GM10248 (cell line): ENCODE measurements at regions not wholly inside any gene's neighbourhood (a gene's known extent, or its start where the extent isn't known, plus 50 kb on each side); places are given as distances from the start of the nearest gene placed in this dataset.

Experiments
- CTCF ChIA-PET: fragments of 300-600 bp; sonication (Branson Sonifier 250); formaldehyde crosslinking; extraction: SDS; loops from one replicate; lab custom pipeline; 2021; ENCODE audit warnings: antibody characterized with exemption; lab: Yijun Ruan, JAX
- POLR2A ChIA-PET: fragments of 350-650 bp; sonication (Branson Sonifier 250); formaldehyde crosslinking; extraction: SDS; loops from one replicate; lab custom pipeline; 2020; ENCODE audit warnings: antibody characterized with exemption; lab: Yijun Ruan, JAX
- DNase-seq: peaks from one replicate; pipeline ENCODE4 v3.0.0; 2012; ENCODE audit errors: extremely low spot score
- CTCF ChIP-seq: IDR thresholded peaks from 2 replicates; pipeline ENCODE4 v1.5.1; 2012; ENCODE audit warnings: mild to moderate bottlenecking, low read depth; ENCODE audit errors: extremely low read depth, missing control alignments, control extremely low read depth

GRCh38 chr12:73057428-73057827, 785.3 kb downstream of the TRHDE start:
- CTCF ChIA-PET, result no interaction called here
- no peak for TF ChIP-seq CTCF
- POLR2A ChIA-PET, result no interaction called here
- DNase-seq, result no peak

- POLR2A ChIA-PET, result no interaction called here
- DNase-seq, result no peak
- CTCF ChIA-PET, result interaction anchor here (0.9 kb wide), 1 partner anchor 17 kb away, joined by 3 read pairs; no protein-coding TSS in a partner anchor
- no peak for TF ChIP-seq CTCF
Measured at GRCh38 chr12:73065913-73066312, 793.7 kb downstream of the TRHDE start.

- POLR2A ChIA-PET, result no interaction called here
- CTCF ChIA-PET, result interaction anchor here (1.9 kb wide), 1 partner anchor 10 kb away, joined by 6 read pairs; no protein-coding TSS in a partner anchor
- TF ChIP-seq CTCF, result no peak
- DNase-seq, result no peak
Measured at GRCh38 chr12:73067616-73068015, 795.4 kb downstream of the TRHDE start.

- CTCF ChIA-PET, result no interaction called here
- no peak for TF ChIP-seq CTCF
- no peak for DNase-seq
- POLR2A ChIA-PET, result no interaction called here
Measured at GRCh38 chr12:73072214-73072613, 800.0 kb downstream of the TRHDE start.

- DNase-seq, result no peak
- ChIA-PET CTCF (interaction anchor here (1.0 kb wide), 1 partner anchor 9 kb away, joined by 6 read pairs; no protein-coding TSS in a partner anchor), POLR2A (no interaction called here)
- no peak for TF ChIP-seq CTCF
Measured at GRCh38 chr12:73076760-73077159, 804.6 kb downstream of the TRHDE start.

GRCh38 chr12:73083736-73084135, 811.6 kb downstream of the TRHDE start:
- ChIA-PET POLR2A (no interaction called here), CTCF (no interaction called here)
- TF ChIP-seq CTCF, result no peak
- no peak for DNase-seq
